Stimulated activated CD8-positive, alpha-beta memory T cell treated with anti-CD3 and anti-CD28 coated beads, Interleukin-12 subunit alpha, Interleukin-12 subunit beta, amount 100 ng/mL, for 1 hour (primary cell): ENCODE measurements at regions not wholly inside any gene's neighbourhood (a gene's known extent, or its start where the extent isn't known, plus 50 kb on each side); places are given as distances from the start of the nearest gene placed in this dataset.
"Not testable (repeated sequence)": the region's sequence is repeated elsewhere in the genome, so short reads cannot be mapped to it uniquely, and the experiment has no call there.

Source experiments
- DNase-seq: peaks from one replicate; pipeline ENCODE4 v3.0.0-alpha.2; 2020; ENCODE audit warnings: low read depth

- DNase-seq = not testable (repeated sequence)
Measured at GRCh38 chr22:19662049-19662684, 52.1 kb upstream of the SEPTIN5 start.

- DNase-seq = no peak
Measured at GRCh38 chr22:19663286-19663815, 51.0 kb upstream of the SEPTIN5 start.

GRCh38 chr22:19663821-19664355 lies 50.4 kb upstream of the SEPTIN5 start:
- no peak for DNase-seq

GRCh38 chr22:19664406-19664805 lies 49.9 kb upstream of the SEPTIN5 start:
- DNase-seq = no peak
